HG03439 (cell line): ENCODE measurements at regions not wholly inside any gene's neighbourhood (a gene's known extent, or its start where the extent isn't known, plus 50 kb on each side); places are given as distances from the start of the nearest gene placed in this dataset.
"Not testable (repeated sequence)": the region's sequence is repeated elsewhere in the genome, so short reads cannot be mapped to it uniquely, and the experiment has no call there.

Experiments used
- ATAC-seq: cut with Tn5 transposase; IDR thresholded peaks from one replicate; pipeline ENCODE4 v1.9.1; 2021; ENCODE audit warnings: mild to moderate bottlenecking, moderate library complexity; ENCODE audit not compliant: unreplicated experiment

- ATAC-seq: no peak
These were observed 246.9 kb upstream of the RREB1 start for GRCh38 chr6:6860863-6861262.

DNA sequence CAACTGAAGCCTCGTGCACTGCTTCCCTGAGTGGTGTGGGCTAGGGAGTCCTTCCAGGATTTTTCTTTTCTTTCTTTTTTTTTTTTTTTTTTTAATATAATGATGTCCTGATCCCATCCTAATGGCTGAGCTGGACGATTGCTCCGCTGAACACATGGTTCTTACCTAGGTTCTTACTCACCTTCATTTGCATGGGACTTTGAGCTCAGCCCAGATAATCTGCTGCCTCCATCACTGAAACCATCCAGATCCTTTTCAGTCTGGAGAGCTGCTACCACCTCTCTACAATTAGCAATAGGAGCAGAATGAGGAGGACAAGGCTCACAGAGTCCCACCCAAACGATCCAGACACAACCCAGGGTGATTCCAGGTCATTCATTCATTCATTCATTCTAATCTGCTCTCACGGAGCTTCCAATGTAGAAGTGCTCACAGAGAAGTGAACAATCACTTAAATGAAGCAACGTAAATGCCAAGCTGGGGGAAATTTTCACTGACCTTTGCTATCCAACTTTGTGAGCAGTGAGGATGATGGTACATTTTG lies 246.3 kb upstream of the RREB1 start:
- ATAC-seq: no peak

- ATAC-seq: no peak
These were observed 245.8 kb upstream of the RREB1 start for GRCh38 chr6:6861995-6862394.

DNA sequence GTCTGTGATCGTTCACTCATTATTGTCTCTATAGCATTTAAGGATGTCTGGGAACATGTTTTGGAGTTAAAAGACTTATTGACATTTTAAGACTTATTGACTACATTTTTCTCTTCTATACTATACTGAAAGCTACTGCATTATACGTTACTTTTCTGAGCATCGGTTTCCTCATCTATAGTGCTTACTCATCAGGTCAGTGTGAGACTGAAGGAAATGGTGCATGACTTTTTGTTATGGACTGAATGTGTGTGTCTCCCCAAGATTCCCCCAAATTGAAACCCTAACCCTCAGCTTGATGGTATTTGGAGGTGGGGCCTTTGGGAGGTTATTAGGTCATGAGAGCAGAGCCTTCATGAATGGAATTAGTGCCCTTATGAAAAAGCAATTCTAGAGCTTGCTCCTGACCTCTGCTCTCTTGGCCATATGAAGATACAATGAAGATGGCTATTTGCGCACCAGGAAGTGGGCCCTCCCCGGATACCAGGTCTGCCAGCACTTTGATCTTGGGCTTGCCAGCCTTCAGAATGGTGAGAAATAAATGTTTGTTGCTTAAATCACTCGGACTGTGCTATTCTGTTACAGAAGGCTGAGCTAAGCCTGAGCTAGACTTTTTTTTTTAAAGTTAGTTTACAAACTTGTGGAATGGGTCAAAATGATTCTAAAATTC lies 243.7 kb upstream of the RREB1 start:
- ATAC-seq: no peak

- ATAC-seq: no peak
These were observed 242.2 kb upstream of the RREB1 start for GRCh38 chr6:6865611-6866010.

- no peak for ATAC-seq
These were observed 240.9 kb upstream of the RREB1 start for GRCh38 chr6:6866656-6867403.

DNA sequence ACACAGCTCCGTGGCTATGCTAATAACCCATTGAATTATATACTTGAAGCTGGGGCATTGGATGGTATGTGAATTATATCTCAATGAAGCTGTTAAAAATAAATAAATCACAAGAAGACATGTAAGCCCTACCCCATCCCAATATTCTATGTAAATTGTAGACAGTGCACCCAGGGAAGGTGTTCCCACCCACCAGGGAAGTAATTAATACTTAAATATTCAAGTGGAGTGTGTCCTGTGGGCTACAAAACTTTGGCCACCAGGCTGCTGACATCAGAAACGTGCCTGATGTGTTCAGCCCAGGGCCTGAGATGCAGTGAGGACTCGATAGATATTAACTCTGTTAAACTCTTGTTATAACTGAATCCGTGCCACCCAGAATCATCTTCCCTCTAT lies 240.4 kb upstream of the RREB1 start:
- ATAC-seq: no peak

DNA sequence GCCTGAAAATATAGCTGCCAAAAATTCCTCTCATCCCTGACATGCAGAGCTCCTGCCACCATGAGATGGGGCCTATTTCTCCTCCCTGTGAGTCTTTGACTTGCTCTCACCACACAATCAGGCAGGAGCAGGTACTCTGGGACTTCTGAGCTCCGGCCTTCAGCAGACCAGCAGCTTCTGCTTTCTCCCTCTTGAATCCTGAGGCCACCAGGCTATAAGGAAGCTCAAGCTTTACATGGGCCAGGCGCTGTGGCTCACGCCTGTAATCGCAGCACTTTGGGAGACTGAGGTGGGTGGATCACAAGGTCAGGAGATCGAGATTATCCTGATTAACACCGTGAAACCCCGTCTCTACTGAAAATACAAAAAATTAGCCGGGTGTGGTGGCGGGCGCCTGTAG lies 238.7 kb upstream of the RREB1 start:
- ATAC-seq: no peak

DNA sequence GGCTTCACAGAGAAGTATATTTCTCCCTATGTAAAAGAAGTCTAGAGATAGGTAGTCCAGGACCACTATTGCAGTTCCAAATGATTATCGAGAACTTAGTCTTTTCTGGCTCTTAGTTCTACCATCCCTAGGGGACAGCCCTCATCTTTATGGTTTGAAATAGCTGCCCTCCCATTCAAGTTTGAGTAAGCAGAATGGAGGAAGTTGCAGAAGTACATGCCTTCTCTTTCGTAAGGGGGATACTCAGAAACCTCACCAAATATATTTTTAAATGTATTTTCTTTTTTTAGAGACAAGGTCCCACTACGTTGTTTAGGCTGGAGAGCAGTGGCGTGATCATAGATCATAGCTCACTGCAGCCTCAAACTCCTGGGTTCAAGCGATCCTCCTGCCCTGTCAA lies 236.8 kb upstream of the RREB1 start:
- ATAC-seq: no peak

GRCh38 chr6:6872459-6873344 lies 235.1 kb upstream of the RREB1 start:
- no peak for ATAC-seq

DNA sequence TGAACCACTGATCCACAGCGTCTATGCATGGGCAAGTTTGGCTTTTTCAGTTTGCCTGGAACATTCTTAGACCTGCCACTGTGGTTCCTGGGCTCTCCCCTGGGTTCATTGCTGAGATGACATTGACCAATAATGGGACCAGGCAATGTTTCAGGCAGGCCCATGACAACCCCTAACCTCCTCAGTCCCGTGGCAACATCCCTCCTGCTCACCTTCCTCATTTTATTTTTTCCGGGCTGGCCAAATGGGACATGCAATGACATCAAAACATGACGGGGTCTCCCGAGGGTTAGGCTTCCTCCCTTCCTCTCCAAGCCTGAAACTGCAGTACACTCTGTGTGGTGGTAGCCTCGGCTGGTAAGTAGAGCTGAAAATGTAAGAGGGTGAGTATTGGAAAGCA lies 234.0 kb upstream of the RREB1 start:
- no peak for ATAC-seq

- no peak for ATAC-seq
These were observed 231.8 kb upstream of the RREB1 start for GRCh38 chr6:6875818-6876470.

DNA sequence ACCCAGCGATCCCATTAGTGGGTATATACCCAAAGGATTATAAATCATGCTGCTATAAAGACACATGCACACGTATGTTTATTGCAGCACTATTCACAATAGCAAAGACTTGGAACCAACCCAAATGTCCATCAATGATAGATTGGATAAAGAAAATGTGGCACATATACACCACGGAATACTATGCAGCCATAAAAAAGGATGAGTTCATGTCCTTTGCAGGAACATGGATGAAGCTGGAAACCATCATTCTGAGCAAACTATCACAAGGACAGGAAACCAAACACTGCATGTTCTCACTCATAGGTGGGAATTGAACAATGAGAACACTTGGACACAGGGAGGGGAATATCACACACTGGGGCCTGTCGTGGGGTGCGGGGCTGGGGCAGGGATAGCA lies 230.0 kb upstream of the RREB1 start:
- not testable (repeated sequence) for ATAC-seq

GRCh38 chr6:6878887-6879585 lies 228.7 kb upstream of the RREB1 start:
- ATAC-seq: no peak

DNA sequence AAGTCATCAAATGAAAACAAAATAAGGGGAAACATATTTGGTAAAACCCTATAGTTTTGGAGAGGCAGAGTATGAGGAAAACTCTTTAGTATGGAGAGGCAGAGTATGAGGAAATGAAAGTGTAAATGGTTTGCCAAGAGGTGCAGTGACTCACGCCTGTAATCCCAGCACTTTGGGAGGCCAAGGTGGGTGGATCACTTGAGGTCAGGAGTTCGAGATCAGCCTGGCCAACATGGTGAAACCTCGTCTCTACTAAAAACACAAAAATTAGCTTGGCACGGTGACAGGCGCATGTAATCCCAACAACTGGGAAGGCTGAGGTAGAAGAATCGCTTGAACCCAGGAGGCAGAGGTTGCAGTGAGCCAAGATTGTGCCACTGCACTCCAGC lies 228.2 kb upstream of the RREB1 start:
- not testable (repeated sequence) for ATAC-seq

DNA sequence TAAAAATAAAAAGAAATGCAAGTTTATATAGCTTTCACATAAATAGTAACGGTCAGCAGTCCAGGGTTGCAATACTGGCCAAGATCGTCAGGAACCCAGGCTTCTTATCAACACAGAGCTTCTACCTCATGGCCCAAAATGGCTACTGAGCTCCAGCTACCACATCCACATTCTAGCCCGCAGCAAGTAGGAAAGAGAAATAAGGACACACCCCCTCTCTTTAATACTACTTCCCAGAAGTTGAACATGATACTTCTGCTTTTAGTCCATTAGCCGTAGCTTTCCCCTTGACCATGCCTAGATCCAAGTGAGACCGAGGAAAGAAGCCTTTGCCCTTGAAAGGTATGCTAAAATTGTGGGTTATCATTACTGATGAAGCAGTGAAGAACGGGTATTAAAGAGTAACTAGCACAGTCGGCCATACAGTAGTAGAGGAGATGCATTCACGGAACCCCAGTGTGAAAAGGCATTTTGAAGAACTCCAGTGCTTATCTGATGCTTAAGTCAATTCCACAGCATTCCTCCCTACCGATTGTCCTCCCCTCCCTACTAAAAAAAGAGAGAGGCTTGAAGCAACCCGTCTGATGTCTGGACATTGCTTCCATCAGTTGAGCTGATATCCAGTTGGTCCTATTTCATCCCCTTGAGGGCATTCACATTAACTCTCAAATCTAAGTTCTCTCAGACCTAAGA lies 226.9 kb upstream of the RREB1 start:
- no peak for ATAC-seq

GRCh38 chr6:6881438-6882225 lies 226.1 kb upstream of the RREB1 start:
- no peak for ATAC-seq

DNA sequence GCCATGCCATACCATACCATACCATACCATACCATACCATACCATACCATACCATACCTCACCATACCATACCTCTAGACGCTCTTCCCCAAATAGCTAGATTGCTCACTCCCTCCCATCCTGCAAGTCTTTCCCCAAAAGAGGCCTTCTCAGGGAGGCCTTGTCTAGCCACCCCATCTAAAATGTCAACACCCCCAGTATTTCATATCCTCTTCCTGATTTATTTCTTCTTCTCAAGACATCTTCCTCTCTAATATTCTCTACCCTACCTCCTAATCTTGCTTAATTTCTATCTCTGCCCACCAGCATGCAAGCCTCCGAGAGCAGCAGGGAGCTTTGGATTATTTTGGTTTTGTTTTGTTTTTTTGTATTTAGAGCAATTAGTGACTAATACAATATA lies 225.2 kb upstream of the RREB1 start:
- no peak for ATAC-seq

DNA sequence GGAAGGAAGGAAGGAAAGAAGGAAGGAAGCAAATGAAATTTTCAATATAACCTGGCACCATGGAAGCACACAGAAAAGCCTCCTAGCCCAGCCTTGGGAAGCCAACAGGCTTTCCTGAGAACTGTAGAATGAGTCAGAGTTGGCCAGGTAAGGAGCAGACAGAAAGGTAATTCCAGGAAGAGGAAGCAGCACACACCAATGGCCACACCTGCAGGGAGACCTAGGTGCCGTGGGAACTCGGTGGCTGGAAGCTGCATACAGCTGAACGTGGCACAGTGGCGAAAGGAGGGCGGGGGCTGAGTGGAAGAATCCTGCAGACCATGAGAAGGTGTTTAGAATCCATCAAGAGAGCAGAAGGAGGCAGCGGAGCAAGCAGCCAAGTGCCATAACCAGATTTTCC lies 224.8 kb upstream of the RREB1 start:
- no peak for ATAC-seq
